ENCODE measurements at regions not wholly inside any gene's neighbourhood (a gene's known extent, or its start where the extent isn't known, plus 50 kb on each side); places are given as distances from the start of the nearest gene placed in this dataset.

DNA sequence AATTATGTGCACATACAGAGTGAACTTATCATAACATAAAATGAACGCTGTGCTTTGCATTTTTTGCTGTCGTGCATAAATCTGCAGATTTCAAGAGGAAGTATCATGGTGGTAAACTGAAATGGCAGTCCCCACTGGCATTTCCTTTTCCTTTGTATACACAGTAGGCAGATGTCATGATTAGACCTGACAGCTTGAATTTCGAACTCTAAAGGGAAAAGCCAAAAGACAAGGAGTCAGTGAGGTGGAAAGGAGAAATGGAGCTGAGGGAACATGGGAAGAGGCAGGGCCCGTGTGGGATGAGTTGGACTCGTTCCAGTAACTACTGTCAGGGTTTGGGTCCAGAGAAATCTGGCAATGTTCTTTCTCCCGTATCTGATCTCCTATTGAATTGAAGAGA, 454.1 kb upstream of the SGCG start:
- H4K20me1 ChIP-seq (ENCODE audit: low read length) = no peaks in the 10 kb centered on the region
- no peak overlapping the region for H3K27ac ChIP-seq (ENCODE audit: low read length)
- BruUV-seq (replicated peaks) = no TSS peak
- no peaks in the 10 kb centered on the region for H3K27me3 ChIP-seq (ENCODE audit: low read length)
- H3K4me2 ChIP-seq (ENCODE audit: low read length) = no peak overlapping the region
- no peak overlapping the region for H3K4me3 ChIP-seq (ENCODE audit: low read length)
- H2AFZ ChIP-seq (ENCODE audit: low read length) = no peak overlapping the region
- TF ChIP-seq EZH2 (IDR thresholded peaks at IDR 0.05; ENCODE audit: low read length, unreplicated experiment) (no peak), EZH2phosphoT487 (IDR thresholded peaks at IDR 0.05; ENCODE audit: borderline replicate concordance, low read length) (no peak)
- TF ChIP-seq, protein P1, sequence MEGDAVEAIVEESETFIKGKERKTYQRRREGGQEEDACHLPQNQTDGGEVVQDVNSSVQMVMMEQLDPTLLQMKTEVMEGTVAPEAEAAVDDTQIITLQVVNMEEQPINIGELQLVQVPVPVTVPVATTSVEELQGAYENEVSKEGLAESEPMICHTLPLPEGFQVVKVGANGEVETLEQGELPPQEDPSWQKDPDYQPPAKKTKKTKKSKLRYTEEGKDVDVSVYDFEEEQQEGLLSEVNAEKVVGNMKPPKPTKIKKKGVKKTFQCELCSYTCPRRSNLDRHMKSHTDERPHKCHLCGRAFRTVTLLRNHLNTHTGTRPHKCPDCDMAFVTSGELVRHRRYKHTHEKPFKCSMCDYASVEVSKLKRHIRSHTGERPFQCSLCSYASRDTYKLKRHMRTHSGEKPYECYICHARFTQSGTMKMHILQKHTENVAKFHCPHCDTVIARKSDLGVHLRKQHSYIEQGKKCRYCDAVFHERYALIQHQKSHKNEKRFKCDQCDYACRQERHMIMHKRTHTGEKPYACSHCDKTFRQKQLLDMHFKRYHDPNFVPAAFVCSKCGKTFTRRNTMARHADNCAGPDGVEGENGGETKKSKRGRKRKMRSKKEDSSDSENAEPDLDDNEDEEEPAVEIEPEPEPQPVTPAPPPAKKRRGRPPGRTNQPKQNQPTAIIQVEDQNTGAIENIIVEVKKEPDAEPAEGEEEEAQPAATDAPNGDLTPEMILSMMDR (conservative IDR thresholded peaks at IDR 0.05; ENCODE audit: low read depth, low read length) = no peak
- no peaks in the 10 kb centered on the region for H3F3A ChIP-seq (ENCODE audit: low read length, unreplicated experiment)
- ChIA-PET POLR2A (ENCODE audit: unreplicated experiment) (no interaction called here), CTCF (no interaction called here)
- H3K9me3 ChIP-seq (ENCODE audit: low read length) = no peaks in the 10 kb centered on the region
- no peaks in the 10 kb centered on the region for H3K79me2 ChIP-seq (ENCODE audit: low read length)
- intact Hi-C loops (cut with micrococcal nuclease) = no loop called here
- H3K9me2 ChIP-seq (replicated peaks; ENCODE audit: low read length) = no peaks in the 10 kb centered on the region
- H3K36me3 ChIP-seq (ENCODE audit: low read depth, low read length) = no peaks in the 10 kb centered on the region
- H3K9ac ChIP-seq (ENCODE audit: low read length) = no peak overlapping the region
- ATAC-seq (no peak), DNase-seq (no peak)
- H3K4me1 ChIP-seq (ENCODE audit: insufficient read depth, low read length) = no peaks in the 10 kb centered on the region

DNA sequence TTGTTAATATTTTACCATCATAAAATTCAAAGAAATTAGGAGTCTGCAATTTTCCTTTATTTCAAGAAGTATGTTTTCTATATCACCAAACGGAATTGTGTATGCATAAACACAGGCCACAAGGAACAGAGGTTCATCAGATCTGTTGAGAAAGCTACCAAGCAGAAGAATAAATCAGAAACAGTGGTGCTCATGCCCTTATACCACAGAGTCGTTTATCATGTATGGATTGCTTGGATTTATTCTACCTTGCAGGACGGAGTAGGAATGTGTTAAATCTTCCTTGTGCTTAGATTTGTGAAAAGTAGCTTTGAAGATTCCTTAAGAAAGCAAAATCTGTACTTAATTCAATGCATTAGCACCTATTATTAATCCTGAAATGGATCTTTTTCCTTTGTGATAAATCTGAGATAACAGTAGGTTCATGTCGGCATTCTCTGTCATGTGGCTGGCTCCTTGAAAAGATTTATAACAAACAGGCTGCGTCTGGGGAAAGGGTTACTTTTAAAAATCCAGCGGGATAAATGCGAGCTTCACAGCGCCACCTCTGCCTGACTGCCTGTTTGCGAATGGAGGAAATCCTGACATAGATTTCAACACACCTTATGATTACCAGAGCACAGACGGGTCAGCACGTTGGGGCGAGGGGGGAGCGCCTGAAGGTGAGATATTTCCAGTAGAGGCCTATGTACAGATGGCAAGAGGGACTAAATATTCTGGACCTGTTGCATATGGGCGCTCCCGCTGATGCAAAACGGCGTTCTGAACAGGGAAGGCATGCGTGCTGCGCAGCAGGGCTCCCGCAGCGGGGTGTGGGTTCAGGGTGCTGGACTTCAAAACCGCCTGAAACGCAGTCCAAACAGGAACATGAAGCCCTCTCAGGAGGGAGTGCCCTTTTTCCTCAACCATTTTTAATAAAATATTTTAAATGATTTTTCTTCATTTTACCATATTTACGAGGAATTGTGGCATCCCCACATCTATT, 445.5 kb upstream of the SGCG start:
- TF ChIP-seq EZH2 (IDR thresholded peaks at IDR 0.05; ENCODE audit: low read length, unreplicated experiment) (no peak), EZH2phosphoT487 (IDR thresholded peaks at IDR 0.05; ENCODE audit: borderline replicate concordance, low read length) (no peak)
- TF ChIP-seq, protein P1 (conservative IDR thresholded peaks at IDR 0.05; ENCODE audit: low read depth, low read length) = 0 out of 2 replicates have a peak, but pooled peaks have one; percentile 24
- H3K4me1 ChIP-seq (ENCODE audit: insufficient read depth, low read length) = no peaks in the 10 kb centered on the region
- no TSS peak for BruUV-seq (replicated peaks)
- no peaks in the 10 kb centered on the region for H3K9me3 ChIP-seq (ENCODE audit: low read length)
- H3K9me2 ChIP-seq (replicated peaks; ENCODE audit: low read length) = no peaks in the 10 kb centered on the region
- no peak overlapping the region for H2AFZ ChIP-seq (ENCODE audit: low read length)
- no peaks in the 10 kb centered on the region for H3K79me2 ChIP-seq (ENCODE audit: low read length)
- H3F3A ChIP-seq (ENCODE audit: low read length, unreplicated experiment) = no peaks in the 10 kb centered on the region
- no peak overlapping the region for H3K9ac ChIP-seq (ENCODE audit: low read length)
- ChIA-PET POLR2A (ENCODE audit: unreplicated experiment) (no interaction called here), CTCF (no interaction called here)
- intact Hi-C loops (cut with micrococcal nuclease) = no loop called here
- H3K4me2 ChIP-seq (ENCODE audit: low read length) = no peak overlapping the region
- no peaks in the 10 kb centered on the region; the same call in 1 of the 2 replicates for H3K27me3 ChIP-seq (ENCODE audit: low read length)
- H3K36me3 ChIP-seq (ENCODE audit: low read depth, low read length) = no peaks in the 10 kb centered on the region
- no peak overlapping the region for H3K27ac ChIP-seq (ENCODE audit: low read length)
- no peaks in the 10 kb centered on the region for H4K20me1 ChIP-seq (ENCODE audit: low read length)
- ATAC-seq = no peak
- no peak for DNase-seq
- H3K4me3 ChIP-seq (ENCODE audit: low read length) = no peak overlapping the region
